Heart left ventricle (tissue), 16 donors: ENCODE measurements at regions not wholly inside any gene's neighbourhood (a gene's known extent, or its start where the extent isn't known, plus 50 kb on each side); places are given as distances from the start of the nearest gene placed in this dataset.

Experiments
- ATAC-seq, 4 donors: fragments of 200-7000 bp; cut with Tn5 transposase; one replicate each; pipeline ENCODE4 v1.9.1; 2020 to 2022; ENCODE audit warnings: moderate library complexity in 4 of 4, mild to moderate bottlenecking in 3 of 4, moderate number of reproducible peaks in 1 of 4
- DNase-seq, 5 donors: peaks; one replicate each; pipeline ENCODE4 v3.0.0-alpha.2; 2020
- H3K27ac ChIP-seq, 12 donors: fragments of 200-600 bp; sonication (generic) in 4 of 12; one replicate each; pipeline versions ENCODE4 v1.5.0 to v1.8.0; 2016 to 2022; ENCODE audit warnings: mild to moderate bottlenecking in 2 of 12
- H3K27me3 ChIP-seq, 9 donors: fragments of 200-600 bp; sonication (generic) in 2 of 9; one replicate each; pipeline versions ENCODE4 v1.5.1 to v1.8.0; 2016 to 2022; ENCODE audit warnings: mild to moderate bottlenecking in 3 of 9
- H3K36me3 ChIP-seq, 9 donors: fragments of 200-600 bp; sonication (generic) in 2 of 9; one replicate each; pipeline versions ENCODE4 v1.5.0 to v1.8.0; 2018 to 2022; ENCODE audit warnings: mild to moderate bottlenecking in 2 of 9
- H3K4me1 ChIP-seq, 12 donors: fragments of 200-600 bp; sonication (generic) in 4 of 12; one replicate each; pipeline versions ENCODE4 v1.5.0 to v1.8.0; 2016 to 2022; ENCODE audit warnings: mild to moderate bottlenecking in 3 of 12
- H3K4me3 ChIP-seq, 12 donors: fragments of 200-600 bp; sonication (generic) in 4 of 12; one replicate each; pipeline versions ENCODE4 v1.5.0 to v1.8.0; 2017 to 2022; ENCODE audit warnings: mild to moderate bottlenecking in 9 of 12, moderate library complexity in 4 of 12
- H3K9me3 ChIP-seq, 12 donors: fragments of 200-600 bp; sonication (generic) in 4 of 12; one replicate each; pipeline versions ENCODE4 v1.5.0 to v1.8.0; 2016 to 2022; ENCODE audit warnings: mild to moderate bottlenecking in 1 of 12
- CTCF ChIP-seq, 12 donors: fragments of 200-600 bp; sonication (generic) in 4 of 12; IDR thresholded peaks; one replicate each; pipeline versions ENCODE4 v1.5.0 to v1.8.0; 2018 to 2022; ENCODE audit warnings: antibody characterized with exemption in 12 of 12, mild to moderate bottlenecking in 5 of 12
- POLR2A ChIP-seq, 2 donors: fragments of 450-650 bp; IDR thresholded peaks; one replicate each; pipeline ENCODE4 v1.6.1; 2017; ENCODE audit warnings: antibody characterized with exemption in 2 of 2, mild to moderate bottlenecking in 2 of 2, moderate library complexity in 2 of 2
- WGBS, 4 donors: extraction: QIAGEN DNeasy Blood & Tissue Kit in 2 of 4; methylation state at CpG; one replicate each; pipeline versions ENCODE4 v1.1.5 to v1.1.7; 2013 to 2018; 5-methylcytosine and 5-hydroxymethylcytosine counted together
- intact Hi-C, 10 donors: fragments of 100-400 bp; cut with DNase I; formaldehyde crosslinking; loops; one replicate each; pipeline versions ENCODE4 v1.11.1 to v1.14.2; 2022
- donor health status: ischemic (EF 13 %, LVEDD 7.1; RV severe dilation, severe dysfunction).
- donor health status: healthy with polysubstance abuse.
- donor health status: DM: no; HTN: yes; CAD: no.
- donor health status: DM: no; HTN: no; CAD: no.
- donor health status: ischemic (EF 25% LVEDD 6.9; RV normal size, moderate dysfunction).
- donor health status: ischemic (EF 25% LVEDD 5.7; RV mildly dilated, moderate dysfunction).
- donor health status: healthy.
- donor health status: DM: yes; HTN: yes; CAD: no.
- donor health status: ischemic (EF 35%, LVEDD 5.7; RV mildly dilated, moderate dysfunction).
- donor health status: nonischemic (EF 11% LVEDD 7.7; RV severe dilation, severe dysfunction).
- donor health status: DM: yes; HTN: yes; CAD: no.
- donor health status: PGD.
- donor health status: ischemic (EF 29% LVEDD 5.4; RV normal size, mild dysfunction).
- donor health status: nonischemic (EF 23%, LVEDD 6.1; RV moderate dilation, normal function).

- no peak for DNase-seq
- H3K27ac ChIP-seq: no peak overlapping the region
- no peaks in the 10 kb centered on the region for H3K27me3 ChIP-seq
- WGBS, 4 donors: 82 to 88% (median 85%) methylated on average over 2 of the region's 2 CpGs
- no peak for ATAC-seq
- TF ChIP-seq CTCF (IDR thresholded peaks at IDR 0.05) (no peak), POLR2A (IDR thresholded peaks at IDR 0.05) (no peak)
- H3K9me3 ChIP-seq: peaks cover 0 to 20% (median 0%) of the 10 kb centered on the region in 12 donors
- no peak overlapping the region for H3K4me3 ChIP-seq
- intact Hi-C loops: no loop called here
- H3K4me1 ChIP-seq: no peaks in the 10 kb centered on the region
- H3K36me3 ChIP-seq: no peaks in the 10 kb centered on the region
Observed at GRCh38 chr11:25377466-25377865, 880.6 kb downstream of the LUZP2 start.

GRCh38 chr11:25396847-25397246 is 900.0 kb downstream of the LUZP2 start:
- no peak for ATAC-seq
- intact Hi-C loops: no loop called here

GRCh38 chr11:25408146-25408545 is 911.3 kb downstream of the LUZP2 start:
- Histone ChIP-seq H3K4me1 (no peaks in the 10 kb centered on the region), H3K4me3 (no peak overlapping the region), H3K27ac (no peak overlapping the region), H3K9me3 (no peaks in the 10 kb centered on the region), H3K27me3 (no peaks in the 10 kb centered on the region), H3K36me3 (no peaks in the 10 kb centered on the region)
- TF ChIP-seq CTCF (IDR thresholded peaks at IDR 0.05) (no peak), POLR2A (IDR thresholded peaks at IDR 0.05) (no peak)
- WGBS, 4 donors: 76 to 87% (median 83%) methylated on average over 1 of the region's 1 CpG
- ATAC-seq: no peak
- DNase-seq: no peak
- intact Hi-C loops: no loop called here

More at GRCh38 chr11:25396847-25397246, 900.0 kb downstream of the LUZP2 start:
- TF ChIP-seq CTCF (IDR thresholded peaks at IDR 0.05) (no peak), POLR2A (IDR thresholded peaks at IDR 0.05) (no peak)
- Histone ChIP-seq H3K27ac (no peak overlapping the region), H3K36me3 (no peaks in the 10 kb centered on the region), H3K9me3 (no peaks in the 10 kb centered on the region), H3K4me1 (no peaks in the 10 kb centered on the region), H3K4me3 (no peak overlapping the region), H3K27me3 (no peaks in the 10 kb centered on the region)
- no peak for DNase-seq

GRCh38 chr11:25415793-25416192 is 916.1 kb upstream of the ANO3 start:
- H3K27ac ChIP-seq: no peak overlapping the region
- 28 to 56% (median 42%) methylated on average over 3 of the region's 3 CpGs for WGBS, 4 donors
- intact Hi-C loops: no loop called here
- no peak for TF ChIP-seq CTCF (IDR thresholded peaks at IDR 0.05)
- no peak for TF ChIP-seq POLR2A (IDR thresholded peaks at IDR 0.05)
- DNase-seq (no peak), ATAC-seq (no peak)
- H3K4me1 ChIP-seq: no peaks in the 10 kb centered on the region
- H3K27me3 ChIP-seq: no peaks in the 10 kb centered on the region
- H3K9me3 ChIP-seq: peaks cover 0 to 21% (median 0%) of the 10 kb centered on the region in 12 donors
- H3K36me3 ChIP-seq: no peaks in the 10 kb centered on the region
- H3K4me3 ChIP-seq: no peak overlapping the region
